HG02938 (cell line): ENCODE measurements at regions not wholly inside any gene's neighbourhood (a gene's known extent, or its start where the extent isn't known, plus 50 kb on each side); places are given as distances from the start of the nearest gene placed in this dataset.

ENCODE experiments used
- ATAC-seq: cut with Tn5 transposase; IDR thresholded peaks from one replicate; pipeline ENCODE4 v1.9.1; 2021; ENCODE audit warnings: mild to moderate bottlenecking, moderate library complexity; ENCODE audit not compliant: unreplicated experiment

- no peak for ATAC-seq
Measured at GRCh38 chr4:133493776-133494175, 344.7 kb downstream of the PCDH10 start.

- ATAC-seq: no peak
Measured at GRCh38 chr4:133493241-133493640, 344.1 kb downstream of the PCDH10 start.

DNA sequence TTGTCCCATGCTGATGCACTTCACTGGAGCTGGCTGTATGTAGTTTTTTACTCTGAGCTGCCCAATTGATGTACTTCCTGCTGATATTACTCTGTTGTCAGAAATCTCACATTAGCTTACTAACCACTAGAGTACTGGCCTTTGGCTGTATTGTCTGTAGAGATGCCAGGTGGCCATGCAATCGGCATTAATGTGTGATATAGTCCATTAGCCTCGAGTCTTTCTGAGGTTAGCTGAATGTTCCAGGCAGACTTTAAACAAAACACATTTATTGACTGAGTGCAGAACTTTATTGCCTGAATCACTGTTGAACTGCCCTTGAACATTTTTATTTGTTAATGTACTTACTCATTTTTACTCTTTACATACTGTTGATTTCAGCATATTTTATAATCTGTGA is 335.2 kb downstream of the PCDH10 start:
- ATAC-seq: no peak

GRCh38 chr4:133483600-133484246 is 334.6 kb downstream of the PCDH10 start:
- ATAC-seq: no peak

DNA sequence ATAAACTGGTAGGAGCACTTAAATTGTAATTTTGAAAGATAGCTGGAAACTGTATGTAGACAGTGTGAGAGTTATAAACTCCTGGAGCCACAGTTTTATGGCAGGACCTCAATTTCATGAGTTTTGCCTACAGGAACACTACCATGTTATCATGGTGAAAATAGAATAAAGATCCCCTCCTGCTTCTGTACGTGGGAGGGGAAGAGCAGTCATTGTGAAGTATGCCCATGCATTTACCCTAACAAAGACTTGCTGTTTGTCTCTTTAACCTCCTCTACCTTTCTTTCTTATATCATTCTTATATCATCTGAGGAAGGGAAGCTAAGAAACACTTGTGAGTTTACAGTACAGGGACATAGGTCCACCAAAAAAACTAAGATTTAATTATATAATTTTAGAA is 327.0 kb downstream of the PCDH10 start:
- no peak for ATAC-seq

- no peak for ATAC-seq
Measured at GRCh38 chr4:133474501-133474900, 325.4 kb downstream of the PCDH10 start.

DNA sequence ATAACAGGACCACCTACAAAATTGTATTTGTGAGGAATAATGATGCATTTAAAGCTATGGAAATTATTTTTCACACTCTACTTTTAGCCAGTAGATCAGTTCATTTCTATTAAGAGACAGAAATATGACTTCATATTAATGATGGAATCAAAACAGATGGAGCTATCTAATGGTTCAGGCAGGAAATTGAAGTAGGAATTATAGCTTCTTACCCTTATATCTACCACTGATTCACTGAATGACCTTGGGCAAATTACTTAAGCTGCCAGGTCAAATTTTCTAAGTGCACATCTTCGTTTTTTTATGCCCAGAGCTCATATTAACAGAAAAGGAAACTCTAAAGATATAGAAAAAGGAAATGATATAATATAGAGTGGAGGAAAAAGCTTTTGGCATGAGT is 323.1 kb downstream of the PCDH10 start:
- no peak for ATAC-seq

GRCh38 chr4:133467290-133467947 is 318.3 kb downstream of the PCDH10 start:
- no peak for ATAC-seq

- ATAC-seq: no peak
Measured at GRCh38 chr4:133465022-133465421, 315.9 kb downstream of the PCDH10 start.

DNA sequence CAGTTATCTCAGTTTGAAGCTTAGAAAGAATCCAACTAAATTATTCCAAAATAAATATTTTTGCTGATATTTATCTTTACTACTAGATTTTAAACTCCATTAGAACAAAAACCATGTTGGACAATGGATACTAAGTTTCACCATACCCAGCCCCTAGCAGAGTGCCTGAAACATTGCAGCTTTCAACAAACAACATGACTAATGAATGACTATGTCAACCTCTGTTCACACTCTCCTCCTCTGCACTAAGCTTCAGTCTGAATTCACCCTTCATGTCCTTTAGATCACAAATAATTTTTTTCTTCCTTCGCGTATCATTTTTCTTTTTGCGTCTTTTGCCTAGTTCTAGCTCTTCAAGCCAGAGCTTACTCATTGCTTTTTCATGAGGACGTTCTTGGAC is 315.2 kb downstream of the PCDH10 start:
- ATAC-seq: no peak

GRCh38 chr4:133452678-133453077 is 303.6 kb downstream of the PCDH10 start:
- ATAC-seq: no peak

DNA sequence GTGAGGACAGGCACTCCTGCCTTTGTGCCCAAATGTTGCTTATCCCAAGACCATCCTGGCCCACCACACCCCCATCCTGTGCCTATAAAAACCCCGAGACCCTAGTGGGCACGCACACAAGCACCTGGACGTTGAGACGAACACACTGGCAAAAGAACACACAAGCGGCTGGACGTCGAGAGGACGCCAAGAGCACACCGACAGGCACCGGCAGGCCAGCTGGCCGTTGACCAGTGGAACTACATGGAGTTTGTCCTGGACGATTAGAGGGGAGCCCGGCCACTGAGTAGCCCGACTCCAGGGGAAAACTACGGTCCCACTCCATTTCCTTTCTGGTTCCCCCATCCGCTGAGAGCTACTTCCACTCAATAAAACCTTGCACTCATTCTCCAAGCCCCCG is 301.7 kb downstream of the PCDH10 start:
- no peak for ATAC-seq

- no peak for ATAC-seq
Measured at GRCh38 chr4:133440404-133440803, 291.3 kb downstream of the PCDH10 start.

- no peak for ATAC-seq
Measured at GRCh38 chr4:133439830-133440229, 290.7 kb downstream of the PCDH10 start.

DNA sequence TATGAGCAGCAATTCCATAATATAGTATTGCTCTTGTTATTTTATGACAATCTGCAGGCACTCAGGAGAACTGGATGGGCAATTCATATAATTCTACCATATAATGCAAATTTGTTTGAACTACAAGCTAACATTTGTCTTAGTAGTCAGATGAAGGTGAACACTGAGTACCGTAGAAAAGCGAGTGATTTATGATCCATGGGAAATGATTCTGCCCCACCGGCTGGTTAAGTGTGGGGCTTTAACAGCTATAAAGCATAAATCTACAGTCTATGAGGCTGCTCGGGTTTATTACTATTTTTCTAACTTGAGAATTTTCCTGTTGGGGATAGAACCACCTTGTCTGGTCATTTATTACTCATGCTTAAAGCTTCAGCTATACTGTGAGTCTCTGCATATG is 275.5 kb downstream of the PCDH10 start:
- ATAC-seq: no peak

DNA sequence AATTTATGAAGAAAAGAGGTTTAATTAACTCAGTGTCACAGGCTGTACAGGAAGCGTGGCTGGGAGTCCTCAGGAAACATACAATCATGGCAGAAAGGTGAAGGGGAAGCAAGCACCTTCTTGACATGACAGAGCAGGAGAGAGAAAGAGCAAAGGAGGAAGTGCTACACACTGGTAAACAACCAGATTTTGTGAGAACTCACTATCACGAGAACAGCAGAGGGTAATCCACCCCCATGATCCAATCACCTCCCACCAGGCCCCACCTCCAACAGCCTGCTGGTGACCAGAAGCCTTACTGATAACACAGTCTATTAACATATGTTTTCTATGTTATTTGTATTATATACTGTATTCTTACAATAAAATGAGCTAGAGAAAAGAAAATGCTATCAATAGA is 254.8 kb downstream of the PCDH10 start:
- no peak for ATAC-seq

DNA sequence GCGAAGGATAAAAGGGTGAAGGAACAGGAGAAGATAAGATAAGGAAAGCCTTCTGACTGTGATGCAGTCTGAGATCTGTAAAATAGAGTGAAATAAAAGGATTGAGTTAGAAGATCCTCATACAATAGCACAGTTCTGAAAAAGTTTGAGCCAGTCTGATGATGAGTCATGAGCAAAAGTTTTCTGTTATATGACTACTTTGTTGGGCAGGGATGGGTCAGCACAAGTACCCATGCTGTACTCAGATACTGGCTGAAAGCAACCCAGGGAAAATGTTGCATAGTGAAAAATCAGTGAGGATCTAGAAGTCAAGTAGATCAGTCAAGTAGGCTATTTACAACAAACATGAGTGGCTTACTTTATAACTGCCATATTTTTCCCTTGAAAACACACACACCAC is 253.5 kb downstream of the PCDH10 start:
- ATAC-seq: no peak

- ATAC-seq: no peak
Measured at GRCh38 chr4:133394971-133395627, 246.0 kb downstream of the PCDH10 start.

GRCh38 chr4:133390198-133390855 is 241.2 kb downstream of the PCDH10 start:
- no peak for ATAC-seq

DNA sequence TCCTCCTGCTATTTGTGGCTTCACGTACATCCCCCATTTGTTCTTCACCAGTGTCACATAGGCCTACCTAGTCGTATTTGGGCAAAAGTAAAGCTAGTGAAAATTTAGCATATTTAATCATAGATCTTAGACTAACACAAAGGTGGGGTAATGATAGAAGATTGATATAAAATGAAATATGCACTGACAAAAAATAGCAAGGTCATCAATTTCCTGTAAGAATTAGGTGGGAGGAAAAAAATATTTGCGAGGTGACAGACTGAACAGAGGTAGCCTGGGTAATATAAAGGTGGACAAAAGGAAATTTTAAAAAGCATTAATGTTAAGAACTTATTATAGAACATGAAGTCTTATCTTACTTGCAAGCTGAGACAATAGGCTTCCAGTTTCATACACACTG is 239.9 kb downstream of the PCDH10 start:
- no peak for ATAC-seq

DNA sequence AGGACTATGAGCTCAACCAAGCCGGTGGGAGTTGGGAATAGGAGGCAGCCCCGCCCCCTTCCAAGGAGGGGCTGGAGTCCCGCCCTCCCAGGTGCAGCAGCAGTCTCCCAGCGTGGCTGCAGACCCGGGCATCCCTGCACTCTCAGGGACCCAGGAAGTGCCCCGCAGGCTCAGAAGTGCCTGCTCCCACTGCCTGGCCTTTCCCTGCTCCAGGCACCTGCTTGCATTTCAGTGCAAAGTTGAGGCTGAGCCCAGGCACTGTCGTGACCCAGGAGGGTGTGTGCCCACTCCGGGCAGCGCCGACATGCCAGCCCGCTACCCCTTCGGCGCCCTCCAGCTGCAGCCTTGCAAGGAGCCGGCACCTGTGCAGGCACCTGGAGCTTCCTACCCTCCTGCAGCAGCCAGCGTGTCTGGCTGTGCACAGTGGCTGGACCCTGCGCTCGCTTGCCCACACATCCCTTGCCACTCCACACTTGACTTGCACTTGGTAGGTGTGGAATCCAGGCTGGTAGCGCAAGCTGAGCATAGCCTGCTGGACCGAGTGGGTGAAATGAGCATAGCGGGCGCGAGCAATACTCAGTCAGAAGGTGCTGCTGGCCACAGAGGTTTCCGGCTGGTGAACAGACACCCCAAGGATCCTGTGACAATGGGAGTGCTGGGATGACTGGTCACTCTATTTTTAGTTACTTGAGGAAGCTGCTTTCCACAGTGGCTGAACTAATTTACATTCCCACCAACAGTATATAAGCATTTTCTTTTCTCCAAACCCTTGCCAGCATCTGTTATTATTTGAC is 236.3 kb downstream of the PCDH10 start:
- no peak for ATAC-seq
